ENCODE measurements at regions not wholly inside any gene's neighbourhood (a gene's known extent, or its start where the extent isn't known, plus 50 kb on each side); places are given as distances from the start of the nearest gene placed in this dataset.

GRCh38 chr1:228940926-228941325 is 205.6 kb downstream of the RHOU start (continued):
- TF ChIP-seq, protein P1, sequence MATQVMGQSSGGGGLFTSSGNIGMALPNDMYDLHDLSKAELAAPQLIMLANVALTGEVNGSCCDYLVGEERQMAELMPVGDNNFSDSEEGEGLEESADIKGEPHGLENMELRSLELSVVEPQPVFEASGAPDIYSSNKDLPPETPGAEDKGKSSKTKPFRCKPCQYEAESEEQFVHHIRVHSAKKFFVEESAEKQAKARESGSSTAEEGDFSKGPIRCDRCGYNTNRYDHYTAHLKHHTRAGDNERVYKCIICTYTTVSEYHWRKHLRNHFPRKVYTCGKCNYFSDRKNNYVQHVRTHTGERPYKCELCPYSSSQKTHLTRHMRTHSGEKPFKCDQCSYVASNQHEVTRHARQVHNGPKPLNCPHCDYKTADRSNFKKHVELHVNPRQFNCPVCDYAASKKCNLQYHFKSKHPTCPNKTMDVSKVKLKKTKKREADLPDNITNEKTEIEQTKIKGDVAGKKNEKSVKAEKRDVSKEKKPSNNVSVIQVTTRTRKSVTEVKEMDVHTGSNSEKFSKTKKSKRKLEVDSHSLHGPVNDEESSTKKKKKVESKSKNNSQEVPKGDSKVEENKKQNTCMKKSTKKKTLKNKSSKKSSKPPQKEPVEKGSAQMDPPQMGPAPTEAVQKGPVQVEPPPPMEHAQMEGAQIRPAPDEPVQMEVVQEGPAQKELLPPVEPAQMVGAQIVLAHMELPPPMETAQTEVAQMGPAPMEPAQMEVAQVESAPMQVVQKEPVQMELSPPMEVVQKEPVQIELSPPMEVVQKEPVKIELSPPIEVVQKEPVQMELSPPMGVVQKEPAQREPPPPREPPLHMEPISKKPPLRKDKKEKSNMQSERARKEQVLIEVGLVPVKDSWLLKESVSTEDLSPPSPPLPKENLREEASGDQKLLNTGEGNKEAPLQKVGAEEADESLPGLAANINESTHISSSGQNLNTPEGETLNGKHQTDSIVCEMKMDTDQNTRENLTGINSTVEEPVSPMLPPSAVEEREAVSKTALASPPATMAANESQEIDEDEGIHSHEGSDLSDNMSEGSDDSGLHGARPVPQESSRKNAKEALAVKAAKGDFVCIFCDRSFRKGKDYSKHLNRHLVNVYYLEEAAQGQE (IDR thresholded peaks at IDR 0.05; ENCODE audit: unreplicated experiment): no peak
- TF ChIP-seq STAT1 (IDR thresholded peaks at IDR 0.05; ENCODE audit: unreplicated experiment): no peak
- TF ChIP-seq EZH2 (IDR thresholded peaks at IDR 0.05; ENCODE audit: low read depth, unreplicated experiment): no peak
- no peak for TF ChIP-seq ZNF331 (CRISPR knock-in tag; IDR thresholded peaks at IDR 0.05; ENCODE audit: low read depth)
- no peak for TF ChIP-seq EZH2phosphoT487 (IDR thresholded peaks at IDR 0.05; ENCODE audit: unreplicated experiment)
- TF ChIP-seq JUNB (IDR thresholded peaks at IDR 0.05; ENCODE audit: unreplicated experiment): no peak
- TF ChIP-seq, protein P2, sequence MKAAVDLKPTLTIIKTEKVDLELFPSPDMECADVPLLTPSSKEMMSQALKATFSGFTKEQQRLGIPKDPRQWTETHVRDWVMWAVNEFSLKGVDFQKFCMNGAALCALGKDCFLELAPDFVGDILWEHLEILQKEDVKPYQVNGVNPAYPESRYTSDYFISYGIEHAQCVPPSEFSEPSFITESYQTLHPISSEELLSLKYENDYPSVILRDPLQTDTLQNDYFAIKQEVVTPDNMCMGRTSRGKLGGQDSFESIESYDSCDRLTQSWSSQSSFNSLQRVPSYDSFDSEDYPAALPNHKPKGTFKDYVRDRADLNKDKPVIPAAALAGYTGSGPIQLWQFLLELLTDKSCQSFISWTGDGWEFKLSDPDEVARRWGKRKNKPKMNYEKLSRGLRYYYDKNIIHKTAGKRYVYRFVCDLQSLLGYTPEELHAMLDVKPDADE (IDR thresholded peaks at IDR 0.05): no peak
- TF ChIP-seq NANOG (IDR thresholded peaks at IDR 0.05; ENCODE audit: borderline replicate concordance): no peak
- TF ChIP-seq, protein P3, sequence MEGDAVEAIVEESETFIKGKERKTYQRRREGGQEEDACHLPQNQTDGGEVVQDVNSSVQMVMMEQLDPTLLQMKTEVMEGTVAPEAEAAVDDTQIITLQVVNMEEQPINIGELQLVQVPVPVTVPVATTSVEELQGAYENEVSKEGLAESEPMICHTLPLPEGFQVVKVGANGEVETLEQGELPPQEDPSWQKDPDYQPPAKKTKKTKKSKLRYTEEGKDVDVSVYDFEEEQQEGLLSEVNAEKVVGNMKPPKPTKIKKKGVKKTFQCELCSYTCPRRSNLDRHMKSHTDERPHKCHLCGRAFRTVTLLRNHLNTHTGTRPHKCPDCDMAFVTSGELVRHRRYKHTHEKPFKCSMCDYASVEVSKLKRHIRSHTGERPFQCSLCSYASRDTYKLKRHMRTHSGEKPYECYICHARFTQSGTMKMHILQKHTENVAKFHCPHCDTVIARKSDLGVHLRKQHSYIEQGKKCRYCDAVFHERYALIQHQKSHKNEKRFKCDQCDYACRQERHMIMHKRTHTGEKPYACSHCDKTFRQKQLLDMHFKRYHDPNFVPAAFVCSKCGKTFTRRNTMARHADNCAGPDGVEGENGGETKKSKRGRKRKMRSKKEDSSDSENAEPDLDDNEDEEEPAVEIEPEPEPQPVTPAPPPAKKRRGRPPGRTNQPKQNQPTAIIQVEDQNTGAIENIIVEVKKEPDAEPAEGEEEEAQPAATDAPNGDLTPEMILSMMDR (conservative IDR thresholded peaks at IDR 0.05; ENCODE audit: low read depth in 2 of 2): no peak

GRCh38 chr1:228941666-228942065 is 206.4 kb downstream of the RHOU start:
- Histone ChIP-seq H4K20me1 (replicated peaks; ENCODE audit: insufficient read depth) (no peaks in the 10 kb centered on the region), H3K79me2 (replicated peaks; ENCODE audit: insufficient read depth) (no peaks in the 10 kb centered on the region), H3K27me3 (ENCODE audit: insufficient read depth) (no peaks in the 10 kb centered on the region), H3K4me2 (no peak overlapping the region), H2AFZ (no peak overlapping the region), H3K9me2 (ENCODE audit: insufficient read depth) (peaks cover 6% of the 10 kb centered on the region; the same call in 1 of the 2 replicates), H3K4me1 (ENCODE audit: insufficient read depth) (peaks cover 8% of the 10 kb centered on the region; the same call in 1 of the 2 replicates), H3K4me3 (no peak overlapping the region), H3K27ac (ENCODE audit: low read depth) (no peak overlapping the region), H3K36me3 (ENCODE audit: insufficient read depth) (no peaks in the 10 kb centered on the region), H3F3A (replicated peaks; ENCODE audit: low read depth) (no peaks in the 10 kb centered on the region)
- H3K27ac Mint-ChIP-seq: no peak overlapping the region
- DNase-seq (ENCODE audit: low spot score): no peak
- H3K9me3 Mint-ChIP-seq: no peaks in the 10 kb centered on the region
- no peak for ATAC-seq
- H3K4me3 Mint-ChIP-seq: no peak overlapping the region; the same call in 2 of the 3 replicates
- H3K27me3 Mint-ChIP-seq (ENCODE audit: insufficient read depth, low read depth, poor library complexity): peaks cover 12% of the 10 kb centered on the region
- no peaks in the 10 kb centered on the region for H3K36me3 Mint-ChIP-seq (ENCODE audit: low read depth)
- peaks cover 36% of the 10 kb centered on the region for H3K4me1 Mint-ChIP-seq
- TF ChIP-seq, protein P1 (IDR thresholded peaks at IDR 0.05; ENCODE audit: unreplicated experiment): no peak

Data from GM23338 (cell line).